Cerebellar cortex (tissue), 1 donor: ENCODE measurements at regions not wholly inside any gene's neighbourhood (a gene's known extent, or its start where the extent isn't known, plus 50 kb on each side); places are given as distances from the start of the nearest gene placed in this dataset.
A peak's percentile ranks its signal among the peaks of the same experiment; 100 is the strongest.

Experiments used
- DNase-seq: peaks from one replicate; pipeline ENCODE4 v3.0.0-alpha.2; 2015; ENCODE audit warnings: low spot score

- peak; percentile 88 for DNase-seq
Measured at GRCh38 chr22:49368976-49369725, 458.5 kb downstream of the BRD1 start.

GRCh38 chr22:49368221-49368975 is 459.3 kb downstream of the BRD1 start:
- no peak for DNase-seq

GRCh38 chr22:49367041-49367697 is 460.5 kb downstream of the BRD1 start:
- DNase-seq, result peak; percentile 66

GRCh38 chr22:49366437-49366836 is 461.2 kb downstream of the BRD1 start:
- no peak for DNase-seq

GRCh38 chr22:49365910-49366309 is 461.8 kb downstream of the BRD1 start:
- DNase-seq, result no peak

GRCh38 chr22:49365191-49365837 is 462.4 kb downstream of the BRD1 start:
- DNase-seq, result no peak

- no peak for DNase-seq
Measured at GRCh38 chr22:49364398-49364797, 463.3 kb downstream of the BRD1 start.

GRCh38 chr22:49363526-49364230 is 464.0 kb downstream of the BRD1 start:
- DNase-seq, result no peak

- DNase-seq, result peak; percentile 34
Measured at GRCh38 chr22:49362211-49362839, 465.3 kb downstream of the BRD1 start.

GRCh38 chr22:49361164-49361563 is 466.5 kb downstream of the BRD1 start:
- DNase-seq, result no peak

GRCh38 chr22:49360746-49361145 is 466.9 kb downstream of the BRD1 start:
- DNase-seq, result no peak

GRCh38 chr22:49359076-49359475 is 468.6 kb downstream of the BRD1 start:
- no peak for DNase-seq

GRCh38 chr22:49357661-49358440 is 469.8 kb downstream of the BRD1 start:
- peak; percentile 27 for DNase-seq

- no peak for DNase-seq
Measured at GRCh38 chr22:49356428-49356827, 471.2 kb downstream of the BRD1 start.

GRCh38 chr22:49355211-49355920 is 472.3 kb downstream of the BRD1 start:
- DNase-seq, result no peak

GRCh38 chr22:49354516-49355210 is 473.0 kb downstream of the BRD1 start:
- peak; percentile 93 for DNase-seq

GRCh38 chr22:49353235-49353634 is 474.4 kb downstream of the BRD1 start:
- no peak for DNase-seq

GRCh38 chr22:49352361-49353169 is 475.1 kb downstream of the BRD1 start:
- no peak for DNase-seq
